GM21381 (cell line): ENCODE measurements at regions not wholly inside any gene's neighbourhood (a gene's known extent, or its start where the extent isn't known, plus 50 kb on each side); places are given as distances from the start of the nearest gene placed in this dataset.
"Not testable (repeated sequence)": the region's sequence is repeated elsewhere in the genome, so short reads cannot be mapped to it uniquely, and the experiment has no call there.

Experiments used
- ATAC-seq: cut with Tn5 transposase; IDR thresholded peaks from one replicate; pipeline ENCODE4 v1.9.1; 2021; ENCODE audit warnings: mild to moderate bottlenecking, moderate library complexity; ENCODE audit not compliant: unreplicated experiment

DNA sequence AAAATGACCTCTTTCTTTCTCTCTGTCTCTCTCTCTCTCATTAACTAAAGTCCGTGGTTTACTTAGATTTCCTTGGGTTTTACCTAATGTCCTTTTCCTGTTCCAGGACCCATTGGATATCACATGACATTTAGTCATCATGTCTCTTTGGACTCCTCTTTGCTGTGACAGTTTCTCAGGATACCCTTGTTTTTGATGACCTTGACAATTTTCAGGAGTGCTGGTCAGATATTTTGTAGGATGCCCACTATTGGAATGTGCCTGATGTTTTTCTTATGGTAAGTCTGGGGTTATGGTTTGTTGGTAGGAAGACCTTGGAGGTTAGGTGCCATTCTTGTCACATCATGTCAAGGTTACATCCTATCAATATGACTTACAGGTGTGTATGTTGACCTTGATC is 199.2 kb upstream of the HTR1E start:
- no peak for ATAC-seq

GRCh38 chr6:86731631-86732030 is 205.7 kb upstream of the HTR1E start:
- ATAC-seq, result not testable (repeated sequence)

GRCh38 chr6:86730772-86731171 is 206.6 kb upstream of the HTR1E start:
- ATAC-seq, result not testable (repeated sequence)

DNA sequence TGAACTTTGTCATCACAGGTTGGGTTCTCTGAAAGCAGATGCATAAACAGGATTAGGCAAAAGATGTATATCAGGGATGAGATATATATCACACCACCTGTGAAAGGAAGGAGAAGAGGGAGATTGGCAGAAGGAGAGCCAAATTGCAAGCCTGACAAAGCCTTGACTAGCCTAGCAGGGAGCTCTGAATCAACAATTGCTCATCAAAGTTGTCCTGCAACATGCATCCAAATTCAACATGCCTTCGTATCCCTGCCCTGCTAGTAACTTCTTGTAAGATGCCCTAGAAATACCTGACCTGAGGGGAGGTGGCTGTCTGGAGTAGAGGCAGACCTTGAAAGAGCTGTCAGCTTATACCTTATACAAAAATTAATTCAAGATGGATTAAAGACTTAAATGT is 207.1 kb upstream of the HTR1E start:
- no peak for ATAC-seq

DNA sequence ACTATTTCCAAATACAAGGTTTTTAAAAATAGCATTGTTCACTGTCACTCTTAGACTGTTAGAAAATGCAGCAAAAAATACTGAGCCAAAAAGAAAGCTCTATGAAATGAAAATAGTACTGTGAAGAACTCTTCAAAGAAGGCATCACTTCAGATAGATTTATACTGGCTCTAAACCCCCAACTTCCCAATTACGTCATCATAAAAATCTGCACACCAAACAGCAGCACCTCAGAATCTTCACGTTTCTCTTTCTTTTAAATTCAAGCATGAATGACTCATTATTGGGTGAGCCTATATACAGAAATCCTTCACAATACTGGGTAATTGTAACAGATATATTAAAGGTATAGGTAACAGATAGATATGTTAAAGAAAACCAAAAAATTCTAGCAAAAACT is 208.4 kb upstream of the HTR1E start:
- ATAC-seq, result no peak

- no peak for ATAC-seq
Observed at GRCh38 chr6:86724695-86725094, 212.6 kb upstream of the HTR1E start.

- ATAC-seq, result no peak
Observed at GRCh38 chr6:86723729-86724128, 213.6 kb upstream of the HTR1E start.

- ATAC-seq, result no peak
Observed at GRCh38 chr6:86723151-86723550, 214.2 kb upstream of the HTR1E start.

GRCh38 chr6:86722131-86722530 is 215.2 kb upstream of the HTR1E start:
- no peak for ATAC-seq

DNA sequence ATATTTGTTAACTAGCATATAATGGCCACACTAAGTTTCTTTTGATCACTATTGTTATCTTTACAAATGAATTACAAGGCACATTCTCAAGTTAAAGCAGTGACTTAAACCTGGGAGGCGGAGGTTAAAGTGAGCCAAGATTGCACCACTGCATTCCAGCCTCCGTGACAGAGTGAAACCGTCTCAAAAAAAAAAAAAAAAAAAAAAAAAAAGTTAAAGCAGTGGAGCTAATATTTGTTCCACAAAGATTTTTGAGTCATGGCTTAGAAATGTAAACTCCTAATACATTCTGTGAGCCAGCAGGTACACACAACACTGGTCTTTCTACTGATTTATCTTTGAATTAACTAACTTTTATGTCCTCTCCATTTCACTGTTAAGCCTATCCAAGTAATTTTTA is 221.7 kb upstream of the HTR1E start:
- no peak for ATAC-seq

DNA sequence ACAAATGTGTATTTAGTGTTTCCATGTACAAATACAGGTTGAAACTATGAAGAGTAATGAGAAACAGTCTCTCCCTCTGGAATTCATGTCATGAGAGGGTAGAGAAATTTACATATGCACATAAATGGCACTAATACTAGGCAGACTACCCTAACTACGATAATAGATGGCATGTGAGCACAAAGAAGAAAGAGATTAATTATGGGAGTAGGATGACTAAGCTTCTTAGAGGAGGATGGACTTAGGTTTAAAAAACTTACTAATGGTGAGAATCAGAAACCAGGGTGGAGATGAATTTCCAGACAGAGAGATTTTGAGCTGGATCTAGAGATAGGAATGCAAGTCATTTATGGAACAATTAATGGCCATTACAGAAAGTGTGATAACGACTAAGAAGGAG is 225.3 kb upstream of the HTR1E start:
- no peak for ATAC-seq

- no peak for ATAC-seq
Observed at GRCh38 chr6:86707545-86708120, 229.7 kb upstream of the HTR1E start.

DNA sequence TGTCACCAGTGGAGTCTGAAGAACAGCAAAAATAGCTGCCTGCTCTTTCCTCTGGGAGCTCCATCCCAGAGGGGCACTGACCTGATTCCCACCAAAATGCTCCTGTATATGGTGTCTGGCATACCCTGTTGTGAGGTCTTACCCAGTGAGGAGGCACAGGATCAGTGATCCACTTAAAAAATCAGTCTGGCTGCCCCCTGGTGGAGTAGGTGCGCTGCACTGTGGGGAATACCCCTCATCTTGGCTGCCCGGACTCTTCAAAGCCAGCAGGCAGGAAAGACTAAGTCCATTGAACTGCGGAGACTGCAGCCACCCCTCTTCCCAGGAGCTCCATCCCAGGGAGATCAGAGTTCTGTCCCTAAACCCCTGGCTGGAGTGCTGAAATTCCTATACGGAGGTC is 230.9 kb upstream of the HTR1E start:
- ATAC-seq, result no peak

DNA sequence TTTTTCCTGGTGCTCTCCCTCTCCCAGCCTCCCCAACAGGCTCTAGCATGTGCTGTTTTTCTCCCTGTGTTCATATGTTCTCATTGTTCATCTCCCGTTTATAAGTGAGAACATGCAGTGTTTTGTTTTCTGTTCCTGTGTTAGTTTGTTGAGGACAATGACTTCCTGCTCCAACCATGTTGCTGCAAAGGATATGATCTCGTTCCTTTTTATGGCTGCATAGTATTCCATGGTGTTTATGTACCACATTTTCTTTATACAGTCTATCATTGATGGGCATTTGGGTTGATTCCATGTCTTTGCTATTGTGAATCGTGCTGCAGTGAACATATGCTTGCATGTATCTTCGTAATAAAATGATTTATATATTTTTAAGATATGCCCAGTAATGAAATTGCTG is 236.1 kb upstream of the HTR1E start:
- ATAC-seq, result not testable (repeated sequence)

- no peak for ATAC-seq
Observed at GRCh38 chr6:86686496-86686895, 250.8 kb upstream of the HTR1E start.

GRCh38 chr6:86685230-86685797 is 252.0 kb upstream of the HTR1E start:
- ATAC-seq, result no peak

DNA sequence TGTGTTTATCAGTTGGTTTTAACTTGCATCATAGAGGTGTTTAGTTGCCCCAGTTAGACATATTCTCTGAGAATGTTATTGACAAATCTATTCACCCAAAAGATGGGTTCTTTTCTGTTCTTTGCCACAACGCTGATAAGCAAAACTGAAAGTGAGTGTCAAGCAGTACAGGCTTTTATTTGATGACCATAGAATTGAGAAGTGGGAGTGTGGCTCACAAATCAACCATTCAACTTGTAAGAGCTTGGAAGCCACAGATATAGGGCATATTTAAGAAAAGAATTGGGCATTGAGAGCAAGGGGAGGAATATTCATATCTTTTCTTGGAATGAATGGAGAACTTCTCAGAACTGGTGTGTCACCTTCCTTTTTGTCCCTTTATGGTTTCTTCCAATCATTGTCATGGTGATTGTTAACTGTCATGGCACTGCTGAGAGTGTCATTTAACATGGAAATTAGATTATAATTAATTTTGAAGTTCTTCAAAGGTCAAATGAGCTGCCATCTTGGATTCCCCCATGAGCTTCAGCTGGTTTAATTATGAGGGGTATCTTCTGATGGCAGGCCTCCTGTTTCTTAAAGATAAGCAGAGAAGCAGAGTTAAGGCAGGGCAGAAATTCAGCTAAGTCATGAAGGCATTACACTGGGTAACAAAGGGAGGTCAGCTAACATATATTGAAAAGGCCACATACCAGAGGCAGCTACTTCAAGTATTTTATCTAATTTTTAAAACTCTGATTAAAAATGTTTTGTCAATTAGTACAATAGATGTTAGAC is 254.0 kb upstream of the HTR1E start:
- no peak for ATAC-seq

GRCh38 chr6:86682297-86682696 is 255.0 kb upstream of the HTR1E start:
- no peak for ATAC-seq

DNA sequence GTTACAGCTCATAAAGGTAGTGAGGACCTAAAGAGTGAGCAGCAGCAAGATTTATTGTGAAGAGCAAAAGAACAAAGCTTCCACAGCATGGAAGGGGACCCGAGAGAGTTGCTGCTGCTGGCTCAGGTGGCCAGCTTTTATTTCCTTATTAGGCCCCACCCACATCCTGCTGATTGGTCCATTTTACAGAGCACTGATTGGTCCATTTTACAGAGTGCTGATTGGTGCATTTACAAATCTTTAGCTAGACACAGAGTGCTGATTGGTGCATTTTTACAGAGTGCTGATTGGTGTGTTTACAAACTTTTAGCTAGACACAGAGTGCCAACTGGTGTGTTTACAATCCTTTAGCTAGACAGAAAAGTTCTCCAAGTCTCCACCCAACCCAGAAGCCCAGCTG is 256.2 kb upstream of the HTR1E start:
- not testable (repeated sequence) for ATAC-seq

- ATAC-seq, result not testable (repeated sequence)
Observed at GRCh38 chr6:86672125-86672524, 265.2 kb upstream of the HTR1E start.

GRCh38 chr6:86657192-86657591 is 280.1 kb upstream of the HTR1E start:
- ATAC-seq, result no peak

- ATAC-seq, result no peak
Observed at GRCh38 chr6:86629123-86629522, 308.2 kb upstream of the HTR1E start.
